ENCODE measurements at regions not wholly inside any gene's neighbourhood (a gene's known extent, or its start where the extent isn't known, plus 50 kb on each side); places are given as distances from the start of the nearest gene placed in this dataset.
A peak's percentile ranks its signal among the peaks of the same experiment; 100 is the strongest.

- H4K91ac ChIP-seq (ENCODE audit: insufficient read depth, low read depth, low read length): peak overlapping the region; percentile 58
- 89 to 100% methylated on average over 1 to 3 of the region's 3 CpGs for WGBS, 2 experiments (ENCODE audit: extremely low coverage in 2 of 2, insufficient read length in 1 of 2)
- no peak for ATAC-seq (ENCODE audit: low read depth)
- intact Hi-C loops (cut with micrococcal nuclease) (no loop called here), in situ Hi-C loops (cut with MboI; ENCODE audit: low sequenced_read_pairs) (no loop called here), dilution Hi-C loops (cut with HindIII; ENCODE audit: low sequenced_read_pairs, unreplicated experiment) (no loop called here)
- H3K9me3 ChIP-seq (ENCODE audit: control insufficient read depth, insufficient read depth, low read length): peaks cover 2% of the 10 kb centered on the region
- H3K56ac ChIP-seq (ENCODE audit: extremely low read depth, insufficient read depth, low read length): no peak overlapping the region
- no peak overlapping the region for H3K23ac ChIP-seq (ENCODE audit: low read depth, low read length)
- no peaks in the 10 kb centered on the region for H3K27me3 ChIP-seq (ENCODE audit: control insufficient read depth, insufficient read depth, low read length)
- H3K18ac ChIP-seq (ENCODE audit: low read depth, low read length): peak overlapping the region; percentile 72
- no peak for TF ChIP-seq CHD1 (IDR thresholded peaks at IDR 0.05; ENCODE audit: low read depth, low read length)
- TF ChIP-seq MAZ (IDR thresholded peaks at IDR 0.05; ENCODE audit: borderline replicate concordance, low read depth, low read length): no peak
- no peak for TF ChIP-seq MAFK (IDR thresholded peaks at IDR 0.05; ENCODE audit: low read depth, low read length)
- TF ChIP-seq CTCF (conservative IDR thresholded peaks at IDR 0.05; ENCODE audit: low read depth, low read length): no peak
- no peak for TF ChIP-seq FOS (IDR thresholded peaks at IDR 0.05; ENCODE audit: low read depth, low read length)
- no peak for TF ChIP-seq CEBPB (IDR thresholded peaks at IDR 0.05; ENCODE audit: low read depth, low read length)
- TF ChIP-seq RCOR1 (IDR thresholded peaks at IDR 0.05; ENCODE audit: insufficient replicate concordance, low read length): no peak
- TF ChIP-seq RFX5 (IDR thresholded peaks at IDR 0.05; ENCODE audit: low read depth, low read length): no peak
- no peak for TF ChIP-seq NFE2L2 (IDR thresholded peaks at IDR 0.05; ENCODE audit: low read depth, low read length)
- TF ChIP-seq BHLHE40 (IDR thresholded peaks at IDR 0.05; ENCODE audit: low read depth, low read length): no peak
- no peak for TF ChIP-seq USF2 (IDR thresholded peaks at IDR 0.05; ENCODE audit: low read depth, low read length)
- TF ChIP-seq SMC3 (IDR thresholded peaks at IDR 0.05; ENCODE audit: low read depth, low read length): no peak
- TF ChIP-seq POLR2A (IDR thresholded peaks at IDR 0.05; ENCODE audit: low read depth, low read length): no peak
- no peak for TF ChIP-seq MXI1 (IDR thresholded peaks at IDR 0.05; ENCODE audit: borderline replicate concordance, low read depth, low read length)
- TF ChIP-seq ELK1 (IDR thresholded peaks at IDR 0.05; ENCODE audit: borderline replicate concordance, low read depth, low read length): no peak
- TF ChIP-seq RAD21 (IDR thresholded peaks at IDR 0.05; ENCODE audit: low read length): no peak
- no peak for DNase-seq
- H3K4ac ChIP-seq (ENCODE audit: low read depth, low read length): peak overlapping the region; percentile 68
- H4K8ac ChIP-seq (ENCODE audit: low read depth in 2 of 2, low read length in 2 of 2): 0 out of 4 replicates have a peak overlapping the region, but pooled peaks of 1 of the 2 experiments have one; percentile 32
- H3K27ac ChIP-seq (ENCODE audit: insufficient read depth, low read length): no peak overlapping the region
- H2BK120ac ChIP-seq (ENCODE audit: low read depth, low read length): peak overlapping the region; percentile 82
- ChIA-PET POLR2A (ENCODE audit: unreplicated experiment) (no interaction called here), CTCF (no interaction called here)
- no peak overlapping the region for H2AFZ ChIP-seq (replicated peaks; ENCODE audit: low read length, poor library complexity)
- no peak overlapping the region for H2BK15ac ChIP-seq (ENCODE audit: low read depth, low read length)
- H3K4me2 ChIP-seq (ENCODE audit: low read depth, low read length): no peak overlapping the region
- H3K4me3 ChIP-seq (ENCODE audit: insufficient read depth, low read depth, low read length): no peak overlapping the region
- no TSS peak for BruUV-seq (replicated peaks)
- no peaks in the 10 kb centered on the region; the same call in 1 of the 2 replicates for H3K9me1 ChIP-seq (ENCODE audit: insufficient read depth, low read length)
- no peaks in the 10 kb centered on the region for H3K36me3 ChIP-seq (ENCODE audit: control insufficient read depth, insufficient read depth, low read length)
- H2BK5ac ChIP-seq (ENCODE audit: low read depth, low read length, poor library complexity, severe bottlenecking): peak overlapping the region; percentile 36
- peak overlapping the region; percentile 62 for H2AK5ac ChIP-seq (ENCODE audit: low read depth, low read length)
- no peak overlapping the region for H2AK9ac ChIP-seq (replicated peaks; ENCODE audit: low read depth, low read length, poor library complexity)
- peak overlapping the region; percentile 67 for H2BK20ac ChIP-seq (ENCODE audit: low read depth, low read length)
- no peaks in the 10 kb centered on the region for H4K20me1 ChIP-seq (ENCODE audit: insufficient read depth, low read length)
- H3K9ac ChIP-seq (ENCODE audit: low read depth, low read length): no peak overlapping the region
- H3K79me1 ChIP-seq (ENCODE audit: low read depth in 1 of 2, low read length in 2 of 2): no peaks in the 10 kb centered on the region
- H3K14ac ChIP-seq (replicated peaks; ENCODE audit: low read depth, low read length): peak overlapping the region; percentile 23; the same call in 1 of the 2 replicates
- no peaks in the 10 kb centered on the region; the same call in 1 of the 2 replicates for H3K4me1 ChIP-seq (ENCODE audit: control insufficient read depth, insufficient read depth, low read length)
- peak overlapping the region; percentile 29; the same call in 1 of the 2 replicates for H4K5ac ChIP-seq (ENCODE audit: low read depth, low read length)
Measured at GRCh38 chr5:155960177-155960576, 366.8 kb upstream of the SGCD start.
